Gastrocnemius medialis (tissue), 4 donors: ENCODE measurements at regions not wholly inside any gene's neighbourhood (a gene's known extent, or its start where the extent isn't known, plus 50 kb on each side); places are given as distances from the start of the nearest gene placed in this dataset.

Experiments used
- CTCF ChIP-seq, 5 experiments: fragments of 450-650 bp in 3 of 5; fragments of 200-600 bp in 2 of 5; sonication (generic) in 2 of 5; IDR thresholded peaks in 4 of 5; conservative IDR thresholded peaks in 1 of 5; 1 replicate in 4 of 5; 2 replicates in 1 of 5; pipeline ENCODE4 v1.5.1; 2016 to 2019; ENCODE audit warnings: antibody characterized with exemption in 5 of 5, mild to moderate bottlenecking in 3 of 5, moderate library complexity in 3 of 5
- POLR2A ChIP-seq, 2 donors: fragments of 450-650 bp; IDR thresholded peaks; one replicate each; pipeline ENCODE4 v1.6.1; 2017; ENCODE audit warnings: antibody characterized with exemption in 2 of 2, mild to moderate bottlenecking in 2 of 2, moderate library complexity in 2 of 2

GRCh38 chr18:78803104-78803503 lies 176.5 kb upstream of the SALL3 start:
- TF ChIP-seq CTCF (IDR thresholded peaks at IDR 0.05 in 4 of 5, conservative IDR thresholded peaks at IDR 0.05 in 1 of 5): no peak
- TF ChIP-seq POLR2A (IDR thresholded peaks at IDR 0.05): no peak
